K562 (cell line): ENCODE measurements at regions not wholly inside any gene's neighbourhood (a gene's known extent, or its start where the extent isn't known, plus 50 kb on each side); places are given as distances from the start of the nearest gene placed in this dataset.

Source experiments
- ATAC-seq: fragments of 200-7000 bp; cut with Tn5 transposase; 3 replicates; pipeline ENCODE4 v1.9.1; 2020; ENCODE audit warnings: moderate library complexity
- BruUV-seq: library from RNA; stranded (reverse); fragments of 400-500 nt; replicated peaks from 2 replicates; lab custom pipeline; 2021; lab: Mats Ljungman, UMichigan
- CTCF ChIA-PET: fragments of 300-600 bp; formaldehyde crosslinking; extraction: SDS; loops from one replicate; lab custom pipeline; 2021; ENCODE audit warnings: low intra/inter-chr PET ratio; lab: Yijun Ruan, JAX
- POLR2A ChIA-PET: fragments of 300-600, 350-650 bp; sonication (Branson Sonifier 250); formaldehyde crosslinking; extraction: SDS; loops from one replicate; lab custom pipeline; 2021; ENCODE audit warnings: antibody characterized with exemption, inconsistent platforms; lab: Yijun Ruan, JAX
- DNase-seq, 4 experiments: peaks; one replicate each; pipeline versions ENCODE4 v3.0.0 to v3.0.0-alpha.2; 2011 to 2018; ENCODE audit warnings: low spot score in 3 of 4, mixed read lengths in 3 of 4; ENCODE audit errors: extremely low read depth in 1 of 4
- FAIRE-seq: peaks from 2 replicates; lab custom pipeline; 2011; peaks lifted over from hg19 to GRCh38; lab: Jason Lieb, UNC
- H2AFZ ChIP-seq: 2 replicates; pipeline ENCODE4 v1.6.0; 2011; ENCODE audit warnings: low read depth, low read length, control low read depth, inconsistent platforms
- H3K27ac ChIP-seq: fragments of 200-600 bp; 3 replicates; pipeline ENCODE4 v1.8.0; 2011; ENCODE audit warnings: low read depth, mild to moderate bottlenecking, control low read depth, inconsistent platforms, low read length, moderate library complexity, mixed read lengths; ENCODE audit errors: extremely low read depth
- H3K27me3 ChIP-seq, 2 experiments: fragments of 300-600 bp in 1 of 2; 2 replicates in 1 of 2; 3 replicates in 1 of 2; pipeline versions ENCODE4 v1.6.0 to v1.8.0; 2011; ENCODE audit warnings: inconsistent platforms in 2 of 2, low read length in 2 of 2, mild to moderate bottlenecking in 1 of 2, mixed read lengths in 1 of 2, moderate library complexity in 1 of 2; ENCODE audit not compliant: control insufficient read depth in 2 of 2, insufficient read depth in 2 of 2
- H3K36me3 ChIP-seq: fragments of 300-600 bp; 3 replicates; pipeline ENCODE4 v1.8.0; 2011; ENCODE audit warnings: mild to moderate bottlenecking, low read length, inconsistent platforms; ENCODE audit not compliant: control insufficient read depth, insufficient read depth
- H3K4me1 ChIP-seq, 2 experiments: fragments of 200-600 bp in 1 of 2; replicated peaks in 1 of 2; 2 replicates in 1 of 2; 3 replicates in 1 of 2; pipeline versions ENCODE4 v1.5.1 to v1.8.0; 2011; ENCODE audit warnings: inconsistent platforms in 2 of 2, low read length in 2 of 2, mild to moderate bottlenecking in 1 of 2, mixed read lengths in 1 of 2, moderate library complexity in 1 of 2; ENCODE audit not compliant: control insufficient read depth in 2 of 2, insufficient read depth in 2 of 2
- H3K4me2 ChIP-seq: 2 replicates; pipeline ENCODE4 v1.6.1; 2011; ENCODE audit warnings: low read length, control low read depth, inconsistent platforms, mixed read lengths; ENCODE audit not compliant: insufficient read depth
- H3K4me3 ChIP-seq: fragments of 200-600 bp; sonication (generic), shearing (Covaris generic); 2 replicates; pipeline ENCODE4 v1.5.1; 2016; ENCODE audit warnings: control low read depth, inconsistent platforms
- H3K79me2 ChIP-seq: fragments of 200-600 bp; 3 replicates; pipeline ENCODE4 v1.8.0; 2011; ENCODE audit warnings: low read length, inconsistent platforms; ENCODE audit not compliant: control insufficient read depth, insufficient read depth
- H3K9ac ChIP-seq, 2 experiments: 2 replicates each; pipeline versions ENCODE4 v1.6.0 to v1.6.1; 2011; ENCODE audit warnings: low read depth in 2 of 2, low read length in 2 of 2, control low read depth in 1 of 2, inconsistent platforms in 1 of 2, mild to moderate bottlenecking in 1 of 2, mixed read lengths in 1 of 2; ENCODE audit not compliant: insufficient read depth in 1 of 2
- H3K9me1 ChIP-seq: one replicate; pipeline ENCODE4 v1.6.0; 2011; ENCODE audit warnings: inconsistent platforms, mild to moderate bottlenecking, low read length, moderate library complexity; ENCODE audit not compliant: control insufficient read depth, insufficient read depth
- H3K9me3 ChIP-seq: replicated peaks from 2 replicates; pipeline ENCODE4 v1.5.1; 2011; ENCODE audit warnings: low read depth, low read length, inconsistent platforms; ENCODE audit not compliant: control insufficient read depth, insufficient read depth
- H4K20me1 ChIP-seq: replicated peaks from 2 replicates; pipeline ENCODE4 v1.6.1; 2011; ENCODE audit warnings: low read length, inconsistent platforms, mixed read lengths; ENCODE audit not compliant: control insufficient read depth, insufficient read depth
- CGGBP1 ChIP-seq: fragments of 250-450 bp; sonication (Bioruptor Pico); IDR thresholded peaks from 2 replicates; pipeline ENCODE4 v1.9.0; 2021; ENCODE audit warnings: mild to moderate bottlenecking
- ELF2 ChIP-seq: fragments of 250-450 bp; sonication (Bioruptor Pico); IDR thresholded peaks from 2 replicates; pipeline ENCODE4 v1.5.0; 2021; ENCODE audit warnings: mild to moderate bottlenecking
- GTF2A2 ChIP-seq: IDR thresholded peaks from 2 replicates; pipeline ENCODE4 v1.6.1; 2016; ENCODE audit warnings: mild to moderate bottlenecking, missing genetic modification characterization, missing compliant biosample characterization
- KAT8 ChIP-seq: fragments of 450-650 bp; IDR thresholded peaks from 2 replicates; pipeline ENCODE4 v1.6.1; 2016; ENCODE audit warnings: low read depth, mild to moderate bottlenecking
- MAFG ChIP-seq: fragments of 450-650 bp; conservative IDR thresholded peaks from 2 replicates; pipeline ENCODE4 v1.6.1; 2016; ENCODE audit warnings: missing genetic modification characterization, missing compliant biosample characterization
- NELFE ChIP-seq: IDR thresholded peaks from 2 replicates; pipeline ENCODE4 v1.6.1; 2011; ENCODE audit warnings: mild to moderate bottlenecking; ENCODE audit not compliant: insufficient read depth, insufficient read length
- SRSF3 ChIP-seq: fragments of 200-400 bp; formaldehyde crosslinking; IDR thresholded peaks from 2 replicates; pipeline ENCODE4 v1.6.1; 2016; ENCODE audit warnings: mild to moderate bottlenecking, low read length, moderate library complexity; ENCODE audit not compliant: insufficient read depth
- STAG1 ChIP-seq: sonication (generic); formaldehyde crosslinking; IDR thresholded peaks from 2 replicates; pipeline ENCODE4 v1.5.0; 2020; ENCODE audit warnings: missing genetic modification reagents, borderline replicate concordance
- TARDBP ChIP-seq: fragments of 450-650 bp; IDR thresholded peaks from 2 replicates; pipeline ENCODE4 v1.6.1; 2016
- ZNF23 ChIP-seq: fragments of 250-450 bp; sonication (Bioruptor Pico); IDR thresholded peaks from 2 replicates; pipeline ENCODE4 v1.4.0; 2020; ENCODE audit warnings: mild to moderate bottlenecking
- ZNF263 ChIP-seq: sonication (generic); formaldehyde crosslinking; IDR thresholded peaks from 2 replicates; pipeline ENCODE4 v1.8.0; 2022; ENCODE audit warnings: mild to moderate bottlenecking, missing genetic modification reagents, borderline replicate concordance
- ZNF318 ChIP-seq, 2 experiments: fragments of 450-650 bp; IDR thresholded peaks; 2 replicates each; pipeline ENCODE4 v1.6.1; 2016; ENCODE audit warnings: mild to moderate bottlenecking in 2 of 2, borderline replicate concordance in 1 of 2, low read depth in 1 of 2, moderate library complexity in 1 of 2
- ZNF431 ChIP-seq: sonication (generic); formaldehyde crosslinking; IDR thresholded peaks from 2 replicates; pipeline ENCODE4 v1.8.0; 2022; ENCODE audit warnings: mild to moderate bottlenecking, missing genetic modification reagents
- ZNF717 ChIP-seq: fragments of 250-450 bp; sonication (Bioruptor Pico); IDR thresholded peaks from 2 replicates; pipeline ENCODE4 v1.5.0; 2021
- WGBS: fragments of 100-300 bp; shearing (Covaris generic); methylation state at CpG from one replicate; pipeline ENCODE4 v1.1.6; 2016; ENCODE audit warnings: low coverage, mixed read lengths; ENCODE audit not compliant: insufficient coverage; ENCODE audit errors: missing lambda C conversion rate; 5-methylcytosine and 5-hydroxymethylcytosine counted together
- in situ Hi-C: fragments of 300-500 bp; cut with MboI; formaldehyde crosslinking; loops from 4 replicates; pipeline ENCODE4 v1.15.0; 2018; ENCODE audit warnings: inconsistent platforms, mixed read lengths
- intact Hi-C: fragments of 100-400 bp; cut with micrococcal nuclease; formaldehyde crosslinking; loops from 2 replicates; pipeline ENCODE4 v1.14.2; 2022

GRCh38 chr2:23269747-23270146 is 115.2 kb upstream of the KLHL29 start (continued):
- no peak for TF ChIP-seq ZNF318 (IDR thresholded peaks at IDR 0.05; ENCODE audit: borderline replicate concordance in 1 of 2, low read depth in 1 of 2)

- Histone ChIP-seq H2AFZ (no peak overlapping the region), H3K27ac (no peak overlapping the region), H4K20me1 (no peaks in the 10 kb centered on the region), H3K4me3 (no peak overlapping the region), H3K9ac (no peak overlapping the region), H3K79me2 (no peaks in the 10 kb centered on the region), H3K9me1 (no peaks in the 10 kb centered on the region), H3K36me3 (no peaks in the 10 kb centered on the region), H3K4me1 (no peaks in the 10 kb centered on the region), H3K9me3 (no peaks in the 10 kb centered on the region), H3K4me2 (no peak overlapping the region), H3K27me3 (no peaks in the 10 kb centered on the region)
- DNase-seq = no peak
- in situ Hi-C loops (no loop called here), intact Hi-C loops (no loop called here)
- CTCF ChIA-PET = no interaction called here
- WGBS = 0% methylated on average over 1 of the region's 1 CpG
- POLR2A ChIA-PET = no interaction called here
- no peak for FAIRE-seq
- no TSS peak for BruUV-seq
- ATAC-seq = no peak
- TF ChIP-seq ELF2 (CRISPR knock-in tag) (no peak), NELFE (no peak), ZNF263 (CRISPR knock-in tag) (no peak), CGGBP1 (CRISPR knock-in tag) (no peak), MAFG (no peak), SRSF3 (no peak), TARDBP (no peak), GTF2A2 (tag) (no peak), KAT8 (no peak), ZNF717 (CRISPR knock-in tag) (no peak), ZNF431 (no peak), ZNF23 (CRISPR knock-in tag) (no peak), STAG1 (CRISPR knock-in tag) (no peak)
Measured at GRCh38 chr2:23270810-23271209, 114.2 kb upstream of the KLHL29 start.
